ENCODE measurements at regions not wholly inside any gene's neighbourhood (a gene's known extent, or its start where the extent isn't known, plus 50 kb on each side); places are given as distances from the start of the nearest gene placed in this dataset.

- TF ChIP-seq, protein P1, sequence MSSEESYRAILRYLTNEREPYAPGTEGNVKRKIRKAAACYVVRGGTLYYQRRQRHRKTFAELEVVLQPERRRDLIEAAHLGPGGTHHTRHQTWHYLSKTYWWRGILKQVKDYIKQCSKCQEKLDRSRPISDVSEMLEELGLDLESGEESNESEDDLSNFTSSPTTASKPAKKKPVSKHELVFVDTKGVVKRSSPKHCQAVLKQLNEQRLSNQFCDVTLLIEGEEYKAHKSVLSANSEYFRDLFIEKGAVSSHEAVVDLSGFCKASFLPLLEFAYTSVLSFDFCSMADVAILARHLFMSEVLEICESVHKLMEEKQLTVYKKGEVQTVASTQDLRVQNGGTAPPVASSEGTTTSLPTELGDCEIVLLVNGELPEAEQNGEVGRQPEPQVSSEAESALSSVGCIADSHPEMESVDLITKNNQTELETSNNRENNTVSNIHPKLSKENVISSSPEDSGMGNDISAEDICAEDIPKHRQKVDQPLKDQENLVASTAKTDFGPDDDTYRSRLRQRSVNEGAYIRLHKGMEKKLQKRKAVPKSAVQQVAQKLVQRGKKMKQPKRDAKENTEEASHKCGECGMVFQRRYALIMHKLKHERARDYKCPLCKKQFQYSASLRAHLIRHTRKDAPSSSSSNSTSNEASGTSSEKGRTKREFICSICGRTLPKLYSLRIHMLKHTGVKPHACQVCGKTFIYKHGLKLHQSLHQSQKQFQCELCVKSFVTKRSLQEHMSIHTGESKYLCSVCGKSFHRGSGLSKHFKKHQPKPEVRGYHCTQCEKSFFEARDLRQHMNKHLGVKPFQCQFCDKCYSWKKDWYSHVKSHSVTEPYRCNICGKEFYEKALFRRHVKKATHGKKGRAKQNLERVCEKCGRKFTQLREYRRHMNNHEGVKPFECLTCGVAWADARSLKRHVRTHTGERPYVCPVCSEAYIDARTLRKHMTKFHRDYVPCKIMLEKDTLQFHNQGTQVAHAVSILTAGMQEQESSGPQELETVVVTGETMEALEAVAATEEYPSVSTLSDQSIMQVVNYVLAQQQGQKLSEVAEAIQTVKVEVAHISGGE (tag by site-specific recombination; conservative IDR thresholded peaks at IDR 0.05; ENCODE audit: low read depth): no peak
- TF ChIP-seq, protein P2, sequence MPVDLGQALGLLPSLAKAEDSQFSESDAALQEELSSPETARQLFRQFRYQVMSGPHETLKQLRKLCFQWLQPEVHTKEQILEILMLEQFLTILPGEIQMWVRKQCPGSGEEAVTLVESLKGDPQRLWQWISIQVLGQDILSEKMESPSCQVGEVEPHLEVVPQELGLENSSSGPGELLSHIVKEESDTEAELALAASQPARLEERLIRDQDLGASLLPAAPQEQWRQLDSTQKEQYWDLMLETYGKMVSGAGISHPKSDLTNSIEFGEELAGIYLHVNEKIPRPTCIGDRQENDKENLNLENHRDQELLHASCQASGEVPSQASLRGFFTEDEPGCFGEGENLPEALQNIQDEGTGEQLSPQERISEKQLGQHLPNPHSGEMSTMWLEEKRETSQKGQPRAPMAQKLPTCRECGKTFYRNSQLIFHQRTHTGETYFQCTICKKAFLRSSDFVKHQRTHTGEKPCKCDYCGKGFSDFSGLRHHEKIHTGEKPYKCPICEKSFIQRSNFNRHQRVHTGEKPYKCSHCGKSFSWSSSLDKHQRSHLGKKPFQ (tag by site-specific recombination; IDR thresholded peaks at IDR 0.05): no peak
- TF ChIP-seq ZNF211 (tag by site-specific recombination; IDR thresholded peaks at IDR 0.05; ENCODE audit: low read depth) (no peak), EGR2 (tag by site-specific recombination; IDR thresholded peaks at IDR 0.05; ENCODE audit: low read depth) (no peak), KLF16 (tag by site-specific recombination; IDR thresholded peaks at IDR 0.05) (no peak), ZNF624 (tag by site-specific recombination; IDR thresholded peaks at IDR 0.05) (no peak)
These were observed 146.2 kb downstream of the ID4 start for GRCh38 chr6:19983374-19983773.
